Stimulated activated CD4-positive, alpha-beta T cell treated with anti-CD3 and anti-CD28 coated beads, Interleukin-1b, Interleukin-23, amount 100 ng/mL, for 24 hours (primary cell): ENCODE measurements at regions not wholly inside any gene's neighbourhood (a gene's known extent, or its start where the extent isn't known, plus 50 kb on each side); places are given as distances from the start of the nearest gene placed in this dataset.

Experiments
- DNase-seq, 4 experiments: peaks; one replicate each; pipeline ENCODE4 v3.0.0-alpha.2; 2020; ENCODE audit warnings: low read depth in 4 of 4, low spot score in 1 of 4

GRCh38 chr4:125365731-125366130 is 51.0 kb downstream of the FAT4 start:
- no peak for DNase-seq

GRCh38 chr4:125368146-125368545 is 53.4 kb downstream of the FAT4 start:
- no peak for DNase-seq

- no peak for DNase-seq
Measured at GRCh38 chr4:125368671-125369081, 53.9 kb downstream of the FAT4 start.

GRCh38 chr4:125369098-125369497 is 54.3 kb downstream of the FAT4 start:
- no peak for DNase-seq

- no peak for DNase-seq
Measured at GRCh38 chr4:125370478-125370877, 55.7 kb downstream of the FAT4 start.

GRCh38 chr4:125382995-125383394 is 68.2 kb downstream of the FAT4 start:
- no peak for DNase-seq

GRCh38 chr4:125387770-125388169 is 73.0 kb downstream of the FAT4 start:
- no peak for DNase-seq

- no peak for DNase-seq
Measured at GRCh38 chr4:125388613-125389012, 73.9 kb downstream of the FAT4 start.

- no peak for DNase-seq
Measured at GRCh38 chr4:125389713-125390112, 75.0 kb downstream of the FAT4 start.

- no peak for DNase-seq
Measured at GRCh38 chr4:125390126-125390525, 75.4 kb downstream of the FAT4 start.

- no peak for DNase-seq
Measured at GRCh38 chr4:125390727-125391126, 76.0 kb downstream of the FAT4 start.

- no peak for DNase-seq
Measured at GRCh38 chr4:125392694-125393093, 77.9 kb downstream of the FAT4 start.

GRCh38 chr4:125393825-125394224 is 79.1 kb downstream of the FAT4 start:
- no peak for DNase-seq

- DNase-seq: no peak
Measured at GRCh38 chr4:125397226-125397625, 82.5 kb downstream of the FAT4 start.

- DNase-seq: no peak
Measured at GRCh38 chr4:125398263-125399002, 83.7 kb downstream of the FAT4 start.

GRCh38 chr4:125400756-125401155 is 86.0 kb downstream of the FAT4 start:
- DNase-seq: no peak

GRCh38 chr4:125401784-125402183 is 87.0 kb downstream of the FAT4 start:
- DNase-seq: no peak

- no peak for DNase-seq
Measured at GRCh38 chr4:125420526-125420925, 105.8 kb downstream of the FAT4 start.

GRCh38 chr4:125421547-125421946 is 106.8 kb downstream of the FAT4 start:
- DNase-seq: no peak

GRCh38 chr4:125423124-125423523 is 108.4 kb downstream of the FAT4 start:
- DNase-seq: no peak

- no peak for DNase-seq
Measured at GRCh38 chr4:125428832-125429231, 114.1 kb downstream of the FAT4 start.

- no peak for DNase-seq
Measured at GRCh38 chr4:125430086-125430485, 115.3 kb downstream of the FAT4 start.

GRCh38 chr4:125432078-125432477 is 117.3 kb downstream of the FAT4 start:
- DNase-seq: no peak
